A673 (cell line): ENCODE measurements at regions not wholly inside any gene's neighbourhood (a gene's known extent, or its start where the extent isn't known, plus 50 kb on each side); places are given as distances from the start of the nearest gene placed in this dataset.

Source experiments
- CTCF ChIP-seq: fragments of 300-800, 200-600 bp; sonication (generic); conservative IDR thresholded peaks from 2 replicates; pipeline ENCODE4 v1.5.1; 2017; ENCODE audit warnings: low read depth, mild to moderate bottlenecking, antibody characterized with exemption, low read length, moderate library complexity, mixed read lengths
- EZH2 ChIP-seq: fragments of 200-600 bp; sonication (generic); IDR thresholded peaks from 2 replicates; pipeline ENCODE4 v1.6.1; 2017; ENCODE audit warnings: borderline replicate concordance, low read depth, mild to moderate bottlenecking, mixed read lengths, antibody characterized with exemption, low read length; ENCODE audit not compliant: poor library complexity, severe bottlenecking

DNA sequence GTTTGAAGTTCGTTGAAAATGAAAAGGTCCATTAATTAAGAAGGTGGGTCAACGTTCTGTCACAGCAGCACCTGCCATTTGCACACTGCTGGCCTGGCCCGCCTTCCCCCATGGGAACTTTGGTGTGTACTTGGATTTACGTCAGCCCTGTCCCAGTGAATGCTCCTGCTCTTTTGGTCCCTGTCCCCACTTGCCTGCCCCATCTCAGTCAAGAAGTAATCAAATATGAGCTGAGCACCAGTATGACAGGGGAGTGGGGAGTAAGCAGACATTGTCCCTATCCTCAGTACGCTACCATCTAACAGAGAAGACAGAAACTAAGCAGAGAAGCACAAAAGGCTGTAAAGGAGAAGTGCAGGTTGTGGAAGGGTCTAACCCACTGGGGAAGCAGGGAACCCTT lies 65.1 kb downstream of the SLC4A3 start:
- TF ChIP-seq CTCF: no peak
- no peak for TF ChIP-seq EZH2
